RPMI8226 (cell line): ENCODE measurements at regions not wholly inside any gene's neighbourhood (a gene's known extent, or its start where the extent isn't known, plus 50 kb on each side); places are given as distances from the start of the nearest gene placed in this dataset.

Source experiments
- DNase-seq: peaks from one replicate; pipeline ENCODE4 v3.0.0-alpha.2; 2015

DNA sequence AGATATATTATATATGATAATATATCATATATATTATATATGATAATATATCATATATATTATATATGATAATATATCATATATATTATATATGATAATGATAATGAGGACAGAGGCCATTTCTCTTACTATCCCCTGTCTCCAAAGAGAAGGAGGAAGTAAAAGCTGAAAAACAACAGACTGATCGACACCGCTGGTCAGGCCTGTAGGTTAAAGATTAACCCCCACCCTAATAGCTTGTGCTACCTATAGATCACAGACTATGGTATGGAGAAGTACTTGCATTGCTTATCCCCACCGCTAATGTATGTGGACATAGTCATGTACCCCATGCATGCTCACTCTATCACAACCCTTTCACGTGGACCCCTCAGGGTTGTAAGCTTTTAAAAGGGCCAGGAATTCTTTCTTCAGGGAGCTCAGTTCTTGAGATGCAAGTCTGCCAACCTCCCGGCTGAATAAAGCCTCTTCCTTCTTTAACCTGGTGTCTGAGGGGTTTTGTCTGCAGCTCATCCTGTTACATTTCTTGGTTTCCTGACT, 786.1 kb upstream of the TMEM132C start:
- no peak for DNase-seq

DNA sequence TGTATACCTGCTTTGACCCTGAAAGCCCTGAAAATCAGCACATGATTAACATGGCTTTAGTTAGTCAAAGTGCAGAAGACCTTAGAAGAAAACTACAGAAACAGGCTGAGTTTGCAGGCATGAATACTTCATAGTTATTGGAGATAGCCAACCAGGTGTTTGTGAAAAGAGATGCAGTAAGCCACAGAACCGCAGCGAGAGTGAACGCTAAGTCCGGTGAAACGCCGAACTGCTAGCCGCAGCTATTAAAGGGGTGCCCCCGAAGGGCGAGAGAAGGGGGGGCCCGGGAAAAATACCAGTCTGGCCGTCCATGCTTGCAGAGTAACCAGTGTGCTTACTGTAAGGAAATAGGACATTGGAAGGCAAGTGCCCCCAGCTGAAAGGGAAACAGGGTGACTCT, 784.0 kb upstream of the TMEM132C start:
- DNase-seq: no peak

DNA sequence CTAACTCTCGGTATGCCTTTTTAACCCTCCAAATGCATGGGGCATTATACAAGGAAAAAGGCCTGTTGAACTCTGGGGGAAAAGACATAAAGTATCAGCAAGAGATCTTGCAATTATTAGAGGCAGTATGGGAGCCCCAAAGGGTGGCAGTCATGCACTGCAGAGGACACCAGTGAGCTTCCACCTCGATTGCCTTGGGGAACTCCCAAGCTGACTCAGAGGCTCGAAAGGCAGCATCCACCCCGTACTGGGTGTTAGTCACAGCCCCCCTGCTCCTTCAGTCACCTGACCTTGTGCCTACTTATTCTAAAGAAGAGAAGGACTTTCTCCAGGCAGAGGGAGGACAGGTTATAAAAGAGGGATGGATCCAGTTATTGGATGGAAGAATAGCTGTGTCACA, 781.4 kb upstream of the TMEM132C start:
- DNase-seq: peak; percentile 53

DNA sequence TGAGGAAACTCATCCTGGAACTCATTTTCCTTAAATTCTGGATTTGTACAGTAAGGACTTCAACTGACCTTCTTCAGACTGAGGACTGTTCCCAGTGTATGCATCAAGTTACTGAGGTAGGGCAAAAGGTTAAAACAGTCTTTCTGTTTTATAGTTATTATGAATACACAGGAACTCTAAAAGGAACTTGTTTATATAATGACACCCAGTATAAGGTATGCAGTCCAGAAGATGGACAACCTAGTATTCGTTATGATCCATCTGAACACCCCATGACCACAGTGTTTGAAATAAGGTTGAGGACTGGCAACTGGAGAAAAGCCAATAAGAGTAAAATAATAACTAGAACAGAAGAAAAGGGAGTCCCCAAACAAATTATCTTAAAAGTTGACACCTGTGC, 779.9 kb upstream of the TMEM132C start:
- DNase-seq: no peak

DNA sequence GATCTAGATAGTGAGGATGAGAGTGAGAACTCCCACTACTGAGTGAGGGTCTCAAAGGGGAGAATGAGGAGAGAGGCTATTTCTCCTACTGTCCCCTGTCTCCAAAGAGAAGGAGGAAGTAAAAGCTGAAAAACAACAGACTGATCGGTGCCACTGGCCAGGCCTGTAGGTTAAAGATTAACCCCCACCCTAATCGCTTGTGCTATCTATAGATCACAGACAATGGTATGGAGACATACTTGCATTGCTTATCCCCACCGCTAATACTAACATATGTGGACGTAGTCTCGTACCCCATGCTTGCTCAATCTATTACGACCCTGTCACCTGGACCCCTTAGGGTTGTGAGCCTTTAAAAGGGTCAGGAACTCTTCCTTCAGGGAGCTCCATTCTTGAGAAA, 777.9 kb upstream of the TMEM132C start:
- DNase-seq: no peak

DNA sequence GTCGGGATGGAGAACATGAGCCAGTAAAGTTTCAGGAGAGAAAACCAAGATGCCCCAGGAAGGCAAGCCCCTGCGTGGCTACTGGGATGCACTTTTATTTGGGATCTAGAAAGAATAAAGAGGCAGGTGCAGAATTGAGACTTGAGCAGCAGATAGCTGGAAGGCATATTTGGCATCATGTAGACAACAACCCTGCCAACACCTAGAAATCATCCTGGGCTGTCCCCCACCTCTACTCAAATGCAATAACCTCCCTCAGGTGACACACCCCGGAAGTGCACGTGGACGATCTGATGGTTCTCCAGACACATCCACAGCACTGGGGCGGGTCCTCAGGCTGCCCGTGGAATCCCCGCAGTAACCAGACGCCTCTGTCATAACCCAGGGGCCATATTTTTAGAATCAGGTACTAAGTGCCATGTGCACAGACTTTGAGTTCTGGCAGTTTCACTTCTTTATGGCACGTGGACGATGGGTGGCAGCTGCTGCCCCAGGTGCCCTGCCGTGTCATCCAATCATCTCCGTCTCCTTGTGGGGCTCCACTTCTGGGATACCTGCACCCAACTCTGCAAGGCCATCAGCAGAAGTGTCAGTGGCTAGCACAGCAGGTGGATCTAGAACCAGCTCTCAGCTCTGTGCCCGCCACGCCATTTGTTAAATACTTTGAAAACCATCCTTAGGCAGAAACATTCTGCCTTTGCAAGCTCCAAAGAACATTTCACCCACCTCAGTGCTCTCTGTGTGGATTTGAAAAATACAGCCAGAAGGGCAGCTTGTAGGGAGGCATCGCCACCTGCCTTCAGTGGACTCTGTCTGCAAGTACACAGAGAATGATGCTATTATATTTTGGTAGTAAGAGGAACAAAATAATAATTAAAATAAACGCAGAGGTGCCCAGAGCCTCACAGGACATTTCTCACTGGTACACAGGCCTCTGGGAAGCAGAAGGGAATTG, 771.7 kb upstream of the TMEM132C start:
- DNase-seq: peak; percentile 81

DNA sequence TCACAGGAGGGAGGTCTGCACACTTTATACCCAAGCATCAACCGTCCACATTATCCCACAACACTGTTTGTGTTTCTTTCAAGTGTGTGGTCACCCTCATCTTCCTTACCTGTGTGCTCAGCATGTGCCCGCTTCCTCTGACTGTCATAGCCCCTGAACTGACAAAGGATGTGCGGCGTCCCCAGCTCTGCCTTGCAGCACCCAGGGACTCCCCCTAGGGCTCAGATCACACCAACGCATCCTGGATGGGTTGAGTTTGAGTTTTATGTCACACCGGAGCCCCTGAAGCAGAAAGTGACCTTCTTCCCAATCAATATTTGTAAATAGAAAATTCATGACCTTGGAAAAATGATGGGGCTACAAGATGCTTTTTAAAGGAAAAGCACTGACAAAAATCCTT, 770.7 kb upstream of the TMEM132C start:
- no peak for DNase-seq

DNA sequence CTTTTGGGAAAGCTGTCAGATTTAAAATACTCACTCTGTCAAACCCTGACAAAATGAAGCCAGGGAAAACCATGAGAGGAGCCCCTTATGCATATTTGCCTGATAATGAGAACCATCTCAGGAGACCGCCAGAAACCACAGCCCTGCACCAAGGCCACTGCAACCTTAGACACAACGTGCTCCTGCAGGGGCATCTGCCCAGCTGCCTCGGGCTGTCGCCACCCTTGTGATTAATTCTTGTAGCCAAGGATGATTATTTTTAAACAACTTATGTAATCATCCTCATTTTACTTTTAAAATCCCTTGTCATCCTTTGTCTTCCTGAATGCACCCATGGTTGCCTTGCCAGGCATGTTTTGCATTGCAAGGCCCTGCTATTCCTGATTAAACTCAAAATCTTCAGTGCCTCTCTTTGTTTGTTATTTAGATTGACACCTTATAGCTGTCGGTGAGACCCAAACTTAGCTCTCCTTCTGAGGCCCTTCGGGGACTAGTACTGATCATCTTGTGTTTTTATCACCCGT, 766.4 kb upstream of the TMEM132C start:
- no peak for DNase-seq

DNA sequence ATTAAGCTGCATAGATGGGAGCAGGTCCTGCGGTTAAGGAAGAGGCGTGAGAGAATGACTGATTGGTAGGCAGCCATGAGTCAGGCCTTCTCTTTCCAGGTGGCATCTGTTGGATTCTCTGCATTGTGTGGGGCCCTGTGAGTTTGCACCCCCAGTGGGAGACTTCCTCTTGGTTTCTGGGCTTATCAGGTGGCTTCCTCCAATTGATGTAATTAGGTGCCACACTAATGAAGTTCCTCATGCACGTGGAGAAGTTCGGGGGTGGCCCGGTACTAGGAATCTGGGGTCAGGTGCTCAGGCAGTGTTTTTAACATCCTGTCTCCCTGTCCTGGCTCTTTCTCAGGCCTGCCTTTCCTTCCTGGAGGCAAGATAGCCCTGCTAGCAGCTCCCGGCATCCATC, 765.1 kb upstream of the TMEM132C start:
- DNase-seq: no peak

DNA sequence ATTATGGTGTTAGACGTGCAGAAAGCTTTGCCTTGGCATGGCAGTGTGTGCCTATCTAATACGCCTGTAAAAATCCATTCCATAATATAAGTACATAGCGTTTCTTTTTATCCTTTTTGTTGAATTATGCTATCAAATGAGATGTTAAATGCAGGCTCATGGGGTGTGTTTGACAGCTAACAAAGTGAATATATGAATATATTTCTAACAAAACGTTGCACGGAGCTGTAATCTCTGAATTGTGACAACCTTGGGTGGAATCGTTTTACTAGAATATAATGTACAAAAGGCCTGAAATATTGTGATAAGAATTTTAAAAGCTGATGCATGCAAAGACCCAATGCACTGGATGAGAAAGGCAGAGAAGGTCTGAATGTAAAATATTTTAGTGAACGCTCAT, 763.7 kb upstream of the TMEM132C start:
- no peak for DNase-seq

DNA sequence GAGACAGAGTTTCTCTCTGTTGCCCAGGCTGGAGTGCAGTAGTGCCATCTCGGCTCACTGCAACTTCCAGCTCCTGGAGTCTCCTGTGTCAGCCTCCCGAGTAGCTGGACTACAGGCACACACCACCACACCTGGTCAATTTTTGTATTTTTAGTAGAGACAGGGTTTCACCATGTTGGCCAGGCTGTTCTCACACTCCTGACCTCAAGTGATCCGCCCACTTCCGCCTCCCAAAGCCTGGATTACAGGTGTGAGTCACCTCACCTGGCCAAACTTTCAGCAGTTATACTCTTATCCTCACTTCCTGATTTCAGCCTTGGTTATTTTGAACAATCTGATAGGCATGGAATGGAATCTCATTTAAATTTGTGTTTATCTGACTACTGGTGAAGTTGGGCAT, 763.0 kb upstream of the TMEM132C start:
- DNase-seq: peak; percentile 68

DNA sequence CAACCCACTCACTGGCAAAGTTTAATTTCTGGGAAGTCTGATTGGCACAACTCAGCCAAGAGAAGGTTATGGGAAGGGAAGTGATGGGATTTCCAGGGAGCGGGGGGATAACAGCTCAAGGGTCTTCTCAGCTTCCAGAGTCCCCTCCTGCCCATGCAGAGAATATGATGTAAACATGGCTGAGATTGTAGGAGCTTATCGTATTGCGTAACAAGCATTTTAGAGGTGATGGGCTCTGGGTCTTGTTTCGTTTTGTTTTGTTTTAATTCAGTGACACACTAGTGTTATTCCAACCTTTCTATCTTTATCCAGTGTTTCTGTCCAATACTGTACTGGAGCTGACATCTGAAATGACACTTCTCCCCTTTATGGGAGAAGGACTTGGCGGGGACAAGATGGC, 762.1 kb upstream of the TMEM132C start:
- DNase-seq: no peak

DNA sequence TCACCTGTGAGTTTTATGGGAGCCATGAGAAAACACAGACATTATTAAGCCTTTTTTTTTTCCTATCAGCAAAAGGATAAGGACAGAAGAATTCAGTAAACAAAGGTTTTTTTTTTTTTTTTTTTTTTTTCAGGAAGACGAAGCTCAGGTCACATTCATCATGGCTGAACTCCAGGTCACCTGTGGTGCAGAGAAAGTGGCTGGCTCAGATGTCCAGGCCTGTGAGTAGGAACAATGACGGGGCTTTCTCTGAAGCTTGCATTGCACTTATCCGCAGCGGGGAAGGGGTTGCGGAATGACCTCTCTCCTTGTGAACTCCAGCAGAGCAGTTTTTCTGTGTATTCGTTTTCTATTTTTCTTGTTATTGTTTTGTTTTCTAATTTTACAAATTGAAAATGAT, 759.6 kb upstream of the TMEM132C start:
- DNase-seq: no peak

DNA sequence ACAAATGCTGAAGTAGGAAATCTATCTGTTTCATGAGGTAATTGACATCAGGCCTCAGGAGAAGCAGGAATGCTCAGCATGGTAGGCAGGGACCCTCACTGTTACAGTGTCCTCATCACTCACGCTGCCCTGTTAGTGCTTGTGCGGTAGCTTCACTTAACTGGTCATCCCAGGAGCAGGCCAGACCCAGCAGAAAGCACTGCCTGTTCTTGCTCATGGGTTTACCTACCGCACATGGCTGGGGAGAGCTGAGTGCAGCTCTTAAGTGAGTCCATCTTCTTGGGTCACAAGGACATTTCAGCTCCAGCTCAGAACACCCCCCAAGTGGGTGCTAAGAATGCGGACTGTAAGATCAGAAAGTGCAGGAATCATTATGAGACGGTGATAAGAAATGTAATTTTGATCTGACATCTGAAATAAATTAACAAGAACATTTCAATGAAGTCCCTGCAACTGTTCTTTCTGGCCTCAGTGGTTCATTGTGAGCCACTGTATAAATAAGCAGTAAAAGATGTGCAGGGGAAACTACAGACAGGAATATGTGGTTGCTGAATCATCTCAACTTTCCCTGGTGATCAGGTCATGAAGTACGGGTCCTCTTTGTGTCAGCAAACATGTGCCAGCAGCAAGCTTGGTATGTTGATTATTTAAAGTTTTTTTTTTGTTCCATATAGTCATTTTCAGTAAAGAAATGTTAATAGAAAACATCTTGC, 757.7 kb upstream of the TMEM132C start:
- DNase-seq: no peak

DNA sequence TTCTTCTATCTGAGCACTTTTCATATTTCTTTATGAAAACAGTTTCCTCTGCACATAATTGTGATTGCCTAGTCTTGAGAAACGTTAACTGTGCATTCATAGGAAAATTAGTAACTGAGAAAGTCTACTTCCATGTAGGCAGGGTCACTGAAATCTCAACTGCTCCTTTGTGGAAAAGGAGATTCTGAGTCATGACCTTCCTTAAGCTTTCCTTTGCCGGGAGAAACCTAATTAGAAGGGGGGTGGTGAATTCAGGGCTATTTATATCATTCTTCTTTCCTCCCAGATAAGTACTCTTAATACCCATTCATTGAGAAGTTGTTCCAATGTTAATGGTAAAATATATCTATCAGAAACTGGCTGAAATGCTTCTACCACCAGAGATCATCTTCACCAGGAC, 751.0 kb upstream of the TMEM132C start:
- no peak for DNase-seq

DNA sequence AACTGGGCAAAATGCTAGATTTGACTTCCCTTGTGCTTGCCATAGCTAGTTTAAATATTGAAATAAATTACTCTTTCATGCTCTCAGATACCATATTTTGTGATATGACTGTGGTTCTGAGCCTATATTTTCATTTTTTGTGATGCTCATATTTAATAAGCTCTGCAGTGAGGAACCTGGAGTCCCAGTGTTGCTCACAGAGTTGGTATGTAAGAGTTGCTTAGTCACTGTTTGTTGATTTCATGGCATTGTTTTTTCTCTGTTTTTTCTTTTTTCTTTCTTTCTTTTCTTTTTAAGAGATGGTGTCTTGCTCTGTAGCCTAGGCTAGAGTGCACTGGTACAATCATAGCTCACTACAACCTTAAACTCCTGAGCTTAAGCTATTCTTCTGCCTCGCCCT, 750.5 kb upstream of the TMEM132C start:
- DNase-seq: no peak

DNA sequence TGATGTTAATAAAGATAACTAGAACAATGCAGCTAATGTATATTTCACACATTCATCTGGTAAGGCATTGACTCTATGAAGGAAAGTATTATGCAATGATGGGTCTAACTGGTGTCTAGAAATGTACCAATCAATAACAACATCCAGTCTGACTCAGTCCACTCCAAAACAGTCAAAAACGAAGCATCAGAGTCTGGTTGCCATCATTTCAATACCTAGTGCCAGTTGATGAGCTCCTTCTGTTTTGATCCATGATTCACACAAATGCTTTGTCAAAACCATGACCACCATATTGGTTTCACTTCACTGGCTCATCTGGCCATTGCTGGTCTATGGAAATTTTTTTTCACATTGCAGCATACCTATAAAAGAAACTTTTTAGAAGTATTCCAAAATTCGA, 747.2 kb upstream of the TMEM132C start:
- DNase-seq: no peak

DNA sequence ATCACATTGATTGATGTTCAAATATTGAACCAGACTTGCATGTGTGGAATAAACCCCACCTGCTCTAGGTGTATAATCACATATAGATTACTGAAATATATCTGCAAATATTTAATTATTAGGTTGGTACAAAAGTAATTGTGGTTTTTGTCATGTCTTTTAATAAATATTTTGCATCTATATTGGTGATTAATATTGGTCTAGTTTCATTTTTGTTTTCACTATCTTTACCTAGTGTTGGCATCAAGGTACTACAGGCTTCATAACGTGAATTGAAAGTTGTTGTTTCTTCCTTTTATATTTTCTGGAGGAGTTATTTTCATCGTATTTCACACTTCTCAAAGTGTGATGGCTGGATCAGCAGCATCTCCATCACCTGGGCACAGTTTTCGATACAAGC, 740.0 kb upstream of the TMEM132C start:
- DNase-seq: no peak

DNA sequence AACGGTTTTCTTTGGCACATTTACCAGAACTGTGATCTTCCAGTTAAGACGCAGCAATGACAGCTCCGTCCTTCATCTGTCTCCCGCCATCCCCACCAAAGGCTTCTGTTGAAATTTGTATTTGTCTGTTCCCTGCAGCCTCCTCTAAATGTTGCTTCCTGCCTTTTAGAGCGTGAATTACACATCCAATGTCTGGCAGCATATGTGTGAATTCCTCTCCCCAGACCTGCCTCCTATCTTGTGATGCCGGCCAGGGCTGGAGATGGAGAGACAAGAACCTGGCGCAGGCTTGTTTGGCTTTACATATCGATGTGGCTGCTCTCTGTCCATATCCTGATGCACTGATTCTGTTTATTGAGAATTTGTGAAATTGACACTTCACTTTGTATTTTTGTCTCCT, 738.4 kb upstream of the TMEM132C start:
- DNase-seq: no peak

DNA sequence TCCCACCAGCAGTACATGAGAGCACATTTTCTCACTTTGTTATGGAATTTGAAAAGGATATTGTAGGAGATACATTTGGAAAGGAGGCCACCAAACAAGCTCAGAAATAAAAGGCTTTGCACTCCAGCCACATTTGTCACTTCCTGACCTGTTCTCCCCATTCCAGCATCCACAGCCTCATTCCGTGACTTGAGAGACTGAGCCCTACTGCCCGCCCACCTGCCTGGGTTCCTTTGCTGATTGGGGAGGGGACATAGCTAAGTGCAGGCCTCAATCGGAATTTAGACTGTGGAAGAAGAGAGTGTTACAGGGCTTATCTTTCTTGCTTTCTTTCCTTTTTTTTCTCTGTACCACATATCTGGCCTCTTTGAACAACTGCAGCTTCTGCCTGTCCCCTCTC, 735.4 kb upstream of the TMEM132C start:
- no peak for DNase-seq

DNA sequence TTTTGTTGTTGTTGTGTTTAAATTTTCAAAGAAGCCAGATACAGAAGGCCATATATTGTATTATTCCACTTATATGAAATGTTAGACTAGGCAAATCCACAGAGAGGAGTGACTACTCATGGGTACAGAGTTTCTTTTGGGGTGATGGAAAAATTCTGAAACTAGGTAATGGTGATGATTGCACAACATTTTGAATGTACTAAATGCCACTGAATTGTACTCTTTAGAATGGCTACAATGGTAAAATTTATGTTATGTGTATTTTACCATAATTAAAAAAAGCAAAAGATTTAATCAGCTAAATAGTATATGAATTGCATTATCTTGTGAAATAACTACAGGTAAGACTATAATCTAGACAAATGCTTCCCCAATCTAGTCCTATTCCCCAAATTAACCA, 733.6 kb upstream of the TMEM132C start:
- no peak for DNase-seq

DNA sequence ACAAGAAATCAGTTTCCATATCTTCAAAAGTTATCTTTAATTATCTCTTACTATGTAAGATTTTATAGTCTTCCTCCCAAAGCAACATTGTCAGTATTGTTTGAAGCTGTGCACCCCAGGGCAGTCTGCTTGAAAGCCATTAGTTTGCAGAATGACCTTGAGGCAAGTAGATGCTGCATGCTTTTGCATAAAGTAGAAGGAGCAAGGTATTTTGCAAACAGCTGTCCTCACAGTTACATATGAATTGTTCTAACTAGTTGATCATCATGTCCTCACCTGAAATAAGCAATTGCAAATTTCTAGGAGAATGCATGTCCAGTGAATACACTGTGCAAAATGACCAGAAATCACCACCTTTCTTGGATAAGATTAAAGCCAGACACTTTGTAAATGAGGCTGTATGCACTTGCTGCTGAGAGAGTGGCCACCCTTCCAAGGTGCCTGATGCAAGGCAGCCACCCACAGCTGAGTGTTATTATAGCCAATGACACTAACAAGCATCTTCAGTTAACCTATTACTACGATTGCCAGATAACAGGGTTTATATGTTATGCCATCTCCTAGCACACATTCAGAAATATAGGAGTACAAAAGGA, 730.0 kb upstream of the TMEM132C start:
- no peak for DNase-seq

DNA sequence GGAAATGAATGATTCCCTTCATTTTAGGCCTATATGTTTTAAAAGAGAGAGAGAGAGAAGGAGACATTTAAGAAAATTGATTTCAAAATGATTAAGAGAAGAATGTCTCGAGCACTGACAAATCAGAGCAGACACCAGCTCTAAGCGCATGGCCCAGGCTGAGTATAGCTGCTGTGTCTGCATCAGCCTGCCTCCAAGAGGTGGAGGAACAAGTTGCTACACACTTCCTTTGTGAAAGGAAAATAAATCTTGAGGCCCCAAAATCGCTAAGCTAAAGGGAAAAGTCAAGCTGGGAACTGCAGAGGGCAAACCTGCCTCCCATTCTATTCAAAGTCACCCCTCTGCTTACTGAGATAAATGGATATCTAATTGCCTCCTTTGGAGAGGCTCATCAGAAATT, 728.7 kb upstream of the TMEM132C start:
- no peak for DNase-seq
